IPS-NIHi11 (cell line): ENCODE measurements at regions not wholly inside any gene's neighbourhood (a gene's known extent, or its start where the extent isn't known, plus 50 kb on each side); places are given as distances from the start of the nearest gene placed in this dataset.
"Not testable (repeated sequence)": the region's sequence is repeated elsewhere in the genome, so short reads cannot be mapped to it uniquely, and the experiment has no call there.

ENCODE experiments used
- DNase-seq: peaks from one replicate; pipeline ENCODE4 v3.0.0; 2012; ENCODE audit warnings: mixed read lengths, low spot score

DNA sequence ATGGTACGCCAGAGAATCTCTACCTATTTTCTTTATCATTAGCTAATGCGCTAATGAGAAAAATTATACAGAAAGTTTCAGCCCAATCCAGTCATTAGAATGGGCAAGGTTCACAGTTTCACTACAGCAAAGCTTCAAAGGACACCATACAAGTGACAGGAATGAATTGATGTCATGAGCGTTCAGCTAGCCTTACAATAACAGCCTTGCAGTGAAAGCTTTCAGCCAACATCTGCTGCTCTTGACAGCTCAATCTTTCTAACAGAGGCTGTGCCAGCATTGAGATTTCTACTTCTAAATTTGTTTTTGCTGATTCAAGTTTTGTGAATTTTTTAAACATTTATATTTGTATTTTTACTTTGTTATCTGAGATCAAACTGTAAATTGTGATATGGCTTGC lies 302.4 kb upstream of the FAM174A start:
- no peak for DNase-seq

DNA sequence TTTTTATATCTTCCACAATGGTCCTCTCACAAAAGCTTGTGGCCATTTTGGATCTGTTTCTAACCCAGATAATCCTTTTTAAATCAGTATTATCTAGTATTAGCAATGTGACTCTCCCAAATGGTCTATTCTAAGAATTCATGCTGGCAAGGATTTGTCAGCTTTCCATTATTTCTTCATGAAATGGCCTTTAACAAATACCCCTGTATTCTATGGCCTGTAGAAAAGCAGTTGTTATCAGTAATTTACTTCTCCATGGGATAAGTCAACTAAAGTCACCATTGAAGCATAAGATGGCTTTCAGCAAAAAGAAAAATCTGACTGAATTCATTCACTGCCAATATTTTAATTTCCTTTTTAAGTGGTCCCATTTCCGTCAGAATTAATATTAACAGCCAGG lies 346.4 kb upstream of the FAM174A start:
- no peak for DNase-seq

DNA sequence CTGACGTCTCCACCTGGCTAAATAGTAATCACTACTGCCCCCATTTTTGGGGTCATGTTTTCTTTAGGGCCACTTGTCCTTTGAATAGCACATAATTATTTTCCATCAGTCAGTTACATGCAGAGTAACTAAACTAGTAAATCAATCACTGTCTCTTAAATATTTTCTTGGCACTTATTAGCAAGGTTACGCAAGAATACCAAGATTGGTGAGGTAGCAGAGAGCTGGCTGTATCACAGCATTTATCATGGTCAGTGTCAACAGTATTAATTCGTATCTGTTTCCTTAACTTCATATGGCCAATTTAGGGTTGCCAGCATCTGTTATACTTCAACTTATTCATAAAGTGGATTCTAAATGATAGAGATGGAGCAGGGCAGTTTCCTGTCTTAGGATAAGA lies 346.8 kb upstream of the FAM174A start:
- no peak for DNase-seq

DNA sequence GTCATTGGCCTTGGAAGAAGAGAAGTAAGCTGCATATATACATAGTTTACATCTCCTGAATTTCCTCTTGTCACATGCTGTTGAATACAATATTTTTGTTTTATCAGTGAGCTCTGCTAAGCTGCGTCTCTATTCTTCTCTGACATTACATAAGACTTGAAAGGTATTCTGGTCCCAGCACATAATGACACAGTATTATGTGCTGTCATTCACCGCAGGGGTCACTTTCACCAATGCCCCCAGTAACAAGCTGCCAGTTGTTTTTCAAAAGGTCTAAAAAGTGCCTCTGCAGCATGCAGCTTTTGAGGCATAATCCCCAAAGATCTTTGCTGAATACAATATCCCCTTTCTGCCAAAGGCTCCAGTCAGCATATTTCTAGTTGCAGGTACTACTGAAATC lies 349.0 kb upstream of the FAM174A start:
- no peak for DNase-seq

DNA sequence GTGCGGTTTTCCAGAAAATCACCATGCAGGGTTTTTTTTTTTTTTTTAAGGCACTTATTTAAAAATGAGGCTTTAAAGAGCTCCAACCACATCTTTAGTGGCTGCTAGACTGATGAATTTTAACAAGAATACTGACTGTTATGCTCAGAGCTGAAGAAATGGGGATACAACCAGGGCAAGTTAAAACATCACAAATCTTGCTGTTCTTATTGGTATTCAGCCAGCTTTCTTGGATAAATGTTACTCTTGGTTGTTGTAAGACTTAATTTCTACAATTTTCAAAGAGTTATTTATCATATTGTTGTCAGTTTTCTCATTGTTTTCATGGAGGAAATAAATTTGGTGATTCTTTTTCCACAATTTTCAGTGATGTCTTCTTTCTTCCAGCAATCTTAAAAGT lies 352.8 kb upstream of the FAM174A start:
- no peak for DNase-seq

DNA sequence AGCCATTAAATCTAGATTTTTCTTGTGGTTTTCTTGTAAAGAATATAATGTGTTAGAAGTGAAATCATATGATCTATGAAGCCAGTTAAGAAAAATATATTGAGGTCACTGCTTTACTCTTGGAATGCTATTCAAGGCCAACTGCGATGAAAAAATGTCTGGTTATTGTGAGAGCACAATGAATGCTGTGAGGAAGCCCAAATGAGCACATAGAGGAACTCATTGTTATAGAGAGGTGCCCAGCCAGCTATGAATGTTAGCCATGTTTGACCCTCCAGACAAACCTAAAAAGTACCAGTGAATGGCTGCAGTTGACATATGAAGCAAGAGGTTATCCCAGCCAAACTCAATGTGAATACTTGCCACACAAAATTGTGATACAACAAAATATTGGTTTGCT lies 359.8 kb upstream of the FAM174A start:
- no peak for DNase-seq

DNA sequence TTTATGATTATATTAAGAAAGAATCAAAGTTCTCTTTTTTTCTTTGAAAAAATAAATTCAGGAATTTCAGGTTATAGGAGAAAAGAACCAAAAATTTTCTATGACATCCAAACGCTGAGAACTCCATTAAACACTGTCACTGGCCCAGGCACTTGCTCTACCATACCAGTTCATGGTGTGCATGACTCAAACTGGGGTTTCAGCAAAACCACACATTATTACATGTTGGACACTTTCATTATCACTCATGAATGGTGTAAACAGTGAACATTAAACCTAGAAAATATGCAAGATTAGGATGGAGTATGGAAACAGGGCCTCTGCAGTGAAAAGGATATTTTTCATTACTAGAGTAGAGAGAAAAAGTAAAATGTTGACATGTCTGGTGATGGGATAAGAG lies 369.9 kb upstream of the FAM174A start:
- DNase-seq, result no peak

DNA sequence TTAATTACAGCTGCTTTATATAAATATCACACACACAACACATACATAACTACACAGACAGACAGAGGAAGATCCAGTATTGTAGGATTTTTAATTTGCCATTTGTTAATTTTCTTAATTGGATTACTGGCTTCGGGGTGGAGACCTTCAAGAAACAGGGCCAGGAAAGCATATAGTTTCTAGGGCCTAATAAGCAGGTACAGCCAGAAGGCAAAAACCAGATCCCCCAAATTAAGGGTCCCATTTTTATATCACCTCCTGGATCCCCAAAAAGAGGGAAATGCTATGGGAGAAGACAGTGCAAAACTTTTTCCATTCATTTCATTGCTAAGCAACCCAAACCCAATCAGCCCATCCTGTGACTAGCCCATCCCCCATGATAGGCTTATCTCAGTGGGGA lies 373.3 kb upstream of the FAM174A start:
- DNase-seq, result no peak

DNA sequence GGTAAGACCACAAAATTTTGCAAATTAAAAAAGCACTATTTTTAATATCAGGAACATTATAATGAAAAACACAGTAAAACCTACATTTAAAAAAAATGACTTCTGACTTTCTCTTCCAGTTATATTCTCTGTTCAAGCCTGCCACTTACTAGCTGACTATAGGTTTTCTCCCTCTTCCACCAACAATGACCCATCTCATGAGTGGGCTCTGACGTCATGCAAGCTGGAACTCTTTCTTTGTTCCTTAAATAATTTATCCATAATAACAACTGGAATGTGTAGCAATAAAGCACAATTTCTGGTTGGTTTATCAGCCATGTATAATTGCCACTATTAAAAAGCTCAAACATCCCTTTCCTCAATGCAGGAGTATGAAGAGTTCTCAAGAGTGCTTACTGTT lies 378.1 kb upstream of the FAM174A start:
- no peak for DNase-seq

DNA sequence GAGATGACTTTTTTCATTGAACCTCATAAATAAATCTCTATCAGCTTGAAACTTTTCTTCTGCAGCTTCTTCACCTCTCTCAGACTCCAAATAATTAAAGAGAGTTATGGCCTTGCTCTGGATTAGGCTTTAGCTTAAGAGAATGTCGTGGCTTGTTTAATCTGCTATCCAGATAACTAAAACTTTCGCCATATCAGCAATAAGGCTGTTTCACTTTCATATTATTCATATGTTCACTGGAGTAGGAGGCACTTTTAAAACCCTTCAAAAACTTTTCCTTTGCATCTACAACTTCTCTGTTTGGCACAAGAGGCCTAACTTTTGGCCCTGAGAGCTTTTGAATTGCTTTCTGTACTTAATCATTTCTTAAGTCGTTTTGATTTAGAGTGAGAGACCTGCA lies 386.9 kb upstream of the FAM174A start:
- DNase-seq, result no peak

DNA sequence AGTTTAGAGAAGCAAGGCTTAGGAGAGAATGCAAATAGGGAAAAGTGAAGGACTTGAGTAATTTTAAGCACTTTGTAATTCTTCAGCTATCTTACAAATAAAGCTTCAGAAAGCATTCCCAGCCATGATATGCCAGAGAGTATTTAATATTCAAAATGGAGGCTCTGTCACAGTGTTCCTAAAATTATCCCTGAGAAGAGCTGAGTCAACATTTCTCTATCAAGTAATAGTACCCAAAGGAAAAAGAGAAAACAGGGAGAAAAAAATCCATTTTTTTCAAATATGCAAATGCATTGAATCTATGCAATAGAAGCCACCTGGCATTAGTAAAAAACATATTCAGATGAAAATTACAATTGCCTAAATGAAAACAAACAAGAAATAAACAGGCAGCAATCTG lies 392.6 kb upstream of the FAM174A start:
- DNase-seq, result no peak

DNA sequence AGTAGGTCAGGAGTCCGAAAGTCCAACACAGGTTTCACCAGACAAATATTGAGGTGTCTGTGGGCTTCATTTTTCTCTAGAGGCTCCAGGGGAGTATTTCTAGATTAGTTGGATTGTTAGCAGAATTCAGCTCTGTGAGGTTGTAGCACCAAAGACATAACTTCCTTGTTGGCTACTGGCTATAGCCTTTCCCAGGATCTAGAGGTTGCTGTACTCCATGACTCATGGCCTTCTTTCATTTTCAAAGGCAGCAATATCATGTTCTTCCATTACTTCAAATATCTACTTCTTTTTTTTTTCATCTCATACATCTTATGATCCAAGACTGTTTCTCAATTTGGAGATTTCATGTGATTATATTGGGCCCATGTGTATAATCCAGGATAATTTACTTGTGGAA lies 404.0 kb upstream of the FAM174A start:
- DNase-seq, result no peak

DNA sequence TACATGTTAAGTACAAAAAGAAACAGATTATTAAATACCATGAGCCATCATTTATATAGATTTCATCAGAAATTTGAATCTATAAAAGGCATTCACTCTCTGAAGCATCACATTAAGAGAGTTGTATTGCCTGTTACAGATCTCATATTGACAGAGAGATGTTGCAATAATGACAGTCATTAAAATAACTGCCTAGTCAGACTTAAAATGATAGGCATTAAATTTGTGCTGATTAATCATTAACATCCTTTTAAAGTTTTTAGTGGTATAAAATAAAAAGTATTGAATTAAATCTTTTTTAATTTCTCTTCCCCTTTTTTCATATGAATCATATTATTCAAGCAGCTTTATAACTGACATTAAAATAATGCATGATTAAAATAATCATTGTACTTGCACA lies 404.9 kb upstream of the FAM174A start:
- no peak for DNase-seq

DNA sequence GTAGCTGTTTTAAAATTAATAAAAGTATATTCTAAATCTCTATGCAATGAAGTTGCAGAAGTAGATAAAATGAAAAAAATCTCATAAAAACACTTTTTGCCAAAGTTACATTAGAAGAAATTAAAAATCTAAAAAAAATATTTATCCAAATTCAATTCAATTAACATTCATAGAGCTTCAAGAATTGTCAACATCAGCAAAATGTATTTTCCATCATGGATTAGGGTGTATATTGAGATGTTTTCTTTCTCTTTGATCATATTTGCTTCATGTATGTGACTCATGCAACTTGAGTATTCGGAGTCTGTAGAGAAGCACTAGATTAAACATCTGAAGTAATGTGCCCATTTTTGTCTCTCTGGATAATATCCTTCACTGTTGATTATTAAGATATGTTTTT lies 415.3 kb upstream of the FAM174A start:
- DNase-seq, result no peak

DNA sequence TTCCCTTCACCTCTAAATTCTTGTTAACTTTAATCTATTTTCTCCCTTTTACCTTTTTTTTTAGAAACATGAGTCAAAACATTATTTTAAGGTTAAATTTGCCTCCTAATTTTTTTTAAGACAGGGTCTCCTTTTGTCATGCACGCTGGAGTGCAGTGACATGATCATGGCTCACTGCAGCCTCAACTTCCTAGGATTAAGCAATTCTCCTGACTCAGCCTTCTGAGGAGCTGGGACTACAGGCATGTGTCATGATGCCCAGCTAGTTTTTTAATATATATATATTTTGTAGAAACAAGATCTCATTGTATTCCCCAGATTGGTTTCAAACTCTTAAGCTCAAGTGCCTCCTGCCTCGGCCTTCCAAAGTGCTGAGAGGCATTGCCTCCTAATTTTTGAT lies 424.7 kb upstream of the FAM174A start:
- no peak for DNase-seq

DNA sequence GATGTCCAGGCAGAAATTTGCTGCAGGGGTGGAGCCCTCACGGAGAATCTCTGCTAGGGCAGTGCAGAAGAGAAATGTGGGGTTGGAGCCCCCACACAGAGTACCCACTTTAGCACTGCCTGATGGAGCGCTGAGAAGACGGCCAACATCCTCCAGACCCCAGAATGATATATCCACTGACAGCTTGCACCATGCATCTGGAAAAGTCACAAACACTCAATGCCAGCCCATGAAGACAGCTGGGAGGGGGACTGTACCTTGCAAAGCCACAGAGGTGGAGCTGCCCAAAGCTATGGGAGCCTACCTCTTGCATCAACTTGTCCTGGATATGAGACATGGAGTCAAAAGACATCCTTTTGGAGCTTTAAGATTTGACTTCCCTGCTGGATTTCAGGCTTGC lies 426.3 kb upstream of the FAM174A start:
- DNase-seq, result no peak

DNA sequence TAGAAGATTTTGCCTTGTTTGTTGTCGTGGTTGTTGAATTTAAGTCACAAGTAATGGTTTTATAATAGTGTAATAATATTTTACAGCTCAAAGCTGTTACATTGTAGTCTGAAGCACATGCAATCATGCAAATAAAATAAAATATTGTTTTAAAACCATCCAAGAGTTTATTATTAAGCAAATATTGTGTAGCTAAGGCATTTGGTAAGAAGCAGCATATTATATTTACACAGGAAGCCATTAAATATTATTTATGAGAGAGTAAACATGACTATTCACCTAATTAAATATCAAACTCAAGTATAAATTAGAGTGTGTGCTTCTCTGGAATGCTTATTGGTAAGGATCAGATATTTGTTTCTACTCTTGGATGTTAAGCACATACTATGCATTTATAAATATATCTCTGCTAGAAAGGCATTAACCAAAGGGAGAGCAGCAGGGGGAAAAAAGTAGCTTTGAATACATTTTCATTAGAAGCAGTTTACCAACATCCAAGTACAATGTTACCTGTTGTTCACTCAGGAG lies 431.5 kb upstream of the FAM174A start:
- not testable (repeated sequence) for DNase-seq

DNA sequence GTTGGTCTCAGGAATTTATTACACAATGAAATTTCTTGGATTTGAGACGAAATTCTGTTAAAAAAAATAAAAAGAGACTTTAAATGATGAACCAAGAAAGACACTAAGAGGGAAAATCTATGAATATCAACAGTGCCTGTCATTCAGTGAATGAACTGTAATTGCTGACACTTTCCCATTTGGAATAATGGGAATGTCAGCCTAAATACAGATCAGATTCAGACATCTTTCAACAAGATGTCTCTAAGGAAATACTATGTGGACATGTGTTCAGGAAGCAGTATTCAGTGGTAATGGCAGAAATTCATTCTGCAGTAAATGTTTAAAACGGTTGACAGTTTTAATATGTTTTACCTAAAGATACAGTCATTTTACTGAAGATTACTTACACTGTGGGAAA lies 433.7 kb upstream of the FAM174A start:
- DNase-seq, result not testable (repeated sequence)

DNA sequence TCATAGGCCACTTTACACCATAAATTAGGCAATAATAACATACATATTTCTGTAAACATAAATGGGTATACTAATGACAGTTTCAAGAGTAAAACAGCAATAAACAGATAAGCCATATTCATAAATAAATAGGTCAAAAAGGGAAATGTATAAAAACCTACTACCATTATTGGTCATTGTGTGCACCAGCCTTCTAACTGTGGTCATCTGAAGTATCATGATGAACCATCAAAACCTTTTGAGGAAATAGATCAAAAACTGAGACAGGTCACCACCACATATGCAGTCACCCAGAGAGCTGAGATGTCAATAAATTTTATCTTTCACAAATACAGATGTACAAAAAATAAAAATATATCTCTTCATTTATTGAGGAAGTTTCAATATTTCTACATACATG lies 438.8 kb upstream of the FAM174A start:
- DNase-seq, result not testable (repeated sequence)

DNA sequence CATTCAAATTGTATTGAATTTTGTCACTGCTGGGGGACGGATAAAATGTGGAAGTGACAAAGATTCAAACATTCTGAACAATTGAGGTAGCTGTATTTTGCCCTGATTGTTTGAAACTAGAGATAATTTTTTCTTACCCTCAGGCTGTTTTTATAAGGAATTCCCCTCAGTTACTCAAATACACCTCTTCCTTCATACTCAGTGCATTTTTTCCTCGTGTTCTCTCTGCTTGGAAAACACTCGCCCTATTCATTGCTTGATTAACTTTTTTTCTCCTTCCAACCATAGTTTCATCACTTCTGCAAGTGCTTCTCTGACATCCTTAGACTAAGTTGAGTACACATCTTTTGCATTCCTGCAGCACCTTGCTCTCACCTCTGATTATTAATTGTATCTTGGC lies 454.5 kb upstream of the FAM174A start:
- DNase-seq, result not testable (repeated sequence)

DNA sequence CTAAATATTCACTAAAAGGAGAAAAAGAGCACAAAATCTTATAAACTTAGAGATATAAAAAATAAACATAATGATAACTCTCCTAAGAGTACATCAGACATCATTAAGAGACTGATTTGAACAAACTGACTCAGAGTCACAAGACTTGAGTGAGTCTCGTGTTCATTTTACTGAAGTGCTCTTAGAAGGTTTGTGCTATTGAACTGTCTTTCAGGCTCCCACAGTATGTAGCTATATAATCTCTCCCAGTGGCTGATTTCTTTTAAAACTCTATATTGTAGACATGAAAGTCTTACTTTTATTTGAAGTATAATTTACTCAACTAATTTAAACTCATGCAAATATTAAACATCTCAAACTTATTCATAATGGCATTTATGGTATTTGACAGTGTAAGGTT lies 456.0 kb upstream of the FAM174A start:
- not testable (repeated sequence) for DNase-seq

DNA sequence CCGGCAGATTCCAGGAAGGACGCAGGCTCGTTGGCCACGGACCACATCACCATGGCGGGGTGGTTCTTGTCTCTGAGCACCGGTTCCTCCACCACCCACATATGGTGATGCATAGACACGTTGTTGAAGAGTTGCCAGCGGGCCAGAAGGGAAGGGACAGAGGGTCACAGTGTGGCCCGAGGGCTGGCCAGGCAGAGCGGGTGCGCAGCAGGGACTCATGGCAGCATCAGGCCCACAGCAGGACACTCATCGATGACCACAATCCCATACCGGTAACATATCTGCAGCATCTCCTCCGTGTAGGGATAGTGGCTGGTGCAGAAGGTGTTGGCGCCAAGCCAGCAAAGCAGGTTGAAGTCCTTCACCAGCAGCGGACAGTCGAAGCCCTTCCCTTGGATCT lies 469.2 kb upstream of the FAM174A start:
- not testable (repeated sequence) for DNase-seq

DNA sequence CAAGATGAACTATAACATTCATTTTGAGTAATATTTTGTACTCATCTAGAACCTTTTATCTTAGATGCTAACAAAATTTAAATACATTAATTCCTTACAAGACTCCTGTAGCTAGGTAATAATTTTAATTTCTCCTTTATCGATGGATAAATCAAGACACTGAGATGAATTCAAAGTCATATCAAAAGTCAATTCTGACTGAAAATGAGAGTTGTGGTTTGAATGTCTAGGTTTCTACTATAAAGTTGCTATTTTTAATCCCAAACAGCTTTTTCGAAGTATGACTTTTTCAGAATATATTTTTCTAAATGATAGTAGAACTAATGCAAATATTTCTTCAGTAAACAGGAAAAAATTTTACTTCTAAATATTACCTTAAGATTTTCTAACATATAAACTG lies 491.7 kb upstream of the FAM174A start:
- no peak for DNase-seq

DNA sequence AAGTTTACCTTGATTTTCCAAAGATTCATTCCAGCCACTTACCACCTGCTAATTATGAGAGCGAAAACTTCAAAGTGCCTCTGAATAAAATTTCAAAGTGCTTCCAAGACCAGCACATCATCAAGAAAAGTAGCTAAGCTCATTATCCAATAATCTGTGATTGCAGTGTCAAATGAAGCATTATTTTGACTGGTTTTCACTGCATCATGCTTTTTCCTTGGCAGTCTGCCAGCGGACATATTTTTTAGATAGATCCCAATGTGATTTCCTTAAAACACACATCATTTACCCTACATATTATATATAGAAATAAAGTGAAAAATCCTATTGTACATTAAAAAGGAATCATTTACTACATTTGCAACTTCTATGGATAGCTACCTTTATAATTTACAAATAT lies 508.6 kb upstream of the FAM174A start:
- DNase-seq, result no peak

DNA sequence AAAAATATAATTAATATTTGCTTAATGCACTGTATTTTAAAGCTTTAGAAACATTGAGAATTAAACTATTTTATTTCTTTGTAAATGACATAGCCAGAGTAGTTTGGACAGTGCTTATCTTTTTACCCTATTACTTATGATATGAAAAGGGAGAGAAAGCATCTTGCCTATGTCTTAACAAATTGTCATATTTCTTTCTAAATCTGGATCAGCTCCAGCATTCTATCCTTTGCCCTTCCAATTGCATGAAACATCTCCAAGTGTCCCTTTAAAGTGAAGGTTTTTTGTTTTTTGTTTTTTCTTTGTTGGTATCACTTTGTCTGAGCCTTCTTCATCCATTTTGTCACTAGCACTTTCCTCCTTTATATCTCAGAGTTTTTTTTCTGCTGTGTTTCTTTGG lies 511.6 kb upstream of the FAM174A start:
- no peak for DNase-seq
